Uterus (tissue), 3 donors: ENCODE measurements at regions not wholly inside any gene's neighbourhood (a gene's known extent, or its start where the extent isn't known, plus 50 kb on each side); places are given as distances from the start of the nearest gene placed in this dataset.
"Not testable (repeated sequence)": the region's sequence is repeated elsewhere in the genome, so short reads cannot be mapped to it uniquely, and the experiment has no call there.

Experiments used
- DNase-seq, 2 donors: peaks; one replicate each; pipeline ENCODE4 v3.0.0-alpha.2; 2019 to 2020
- H3K27ac ChIP-seq, 2 donors: fragments of 200-600 bp; sonication (generic); 1 replicate in 1 of 2; 2 replicates in 1 of 2; pipeline ENCODE4 v1.5.1; 2016 to 2018
- H3K27me3 ChIP-seq, 2 donors: fragments of 200-600 bp; sonication (generic); one replicate each; pipeline ENCODE4 v1.5.1; 2018 to 2019; ENCODE audit warnings: control low read depth in 1 of 2
- H3K36me3 ChIP-seq, 2 donors: fragments of 200-600 bp; sonication (generic); one replicate each; pipeline ENCODE4 v1.5.1; 2019; ENCODE audit warnings: control low read depth in 1 of 2
- H3K4me1 ChIP-seq, 2 donors: fragments of 200-600 bp; sonication (generic); one replicate each; pipeline ENCODE4 v1.5.1; 2018 to 2019; ENCODE audit warnings: control low read depth in 1 of 2
- H3K4me3 ChIP-seq, 2 donors: fragments of 200-600 bp; sonication (generic); 1 replicate in 1 of 2; 2 replicates in 1 of 2; pipeline ENCODE4 v1.5.1; 2018 to 2019; ENCODE audit warnings: mild to moderate bottlenecking in 1 of 2
- H3K9me3 ChIP-seq, 2 donors: fragments of 200-600 bp; sonication (generic); one replicate each; pipeline ENCODE4 v1.5.1; 2019; ENCODE audit warnings: control low read depth in 1 of 2
- POLR2A ChIP-seq, 2 donors: fragments of 450-650 bp; IDR thresholded peaks; one replicate each; pipeline ENCODE4 v1.6.1; 2016; ENCODE audit warnings: antibody characterized with exemption in 2 of 2, mild to moderate bottlenecking in 1 of 2, moderate library complexity in 1 of 2
- intact Hi-C: fragments of 100-400 bp; cut with DNase I; formaldehyde crosslinking; loops from one replicate; pipeline ENCODE4 v1.15.1; 2023; ENCODE audit warnings: low total_unique reads
- TF ChIP-seq, protein P1 (sequence below), 4 experiments: fragments of 200-600 bp in 2 of 4; fragments of 450-650 bp in 2 of 4; sonication (generic) in 2 of 4; IDR thresholded peaks; one replicate each; pipeline ENCODE4 v1.5.1; 2016 to 2019; ENCODE audit warnings: antibody characterized with exemption in 4 of 4, mild to moderate bottlenecking in 2 of 4, moderate library complexity in 1 of 4
- donor health status: DM: yes; HTN: yes; CAD: no.

DNA sequence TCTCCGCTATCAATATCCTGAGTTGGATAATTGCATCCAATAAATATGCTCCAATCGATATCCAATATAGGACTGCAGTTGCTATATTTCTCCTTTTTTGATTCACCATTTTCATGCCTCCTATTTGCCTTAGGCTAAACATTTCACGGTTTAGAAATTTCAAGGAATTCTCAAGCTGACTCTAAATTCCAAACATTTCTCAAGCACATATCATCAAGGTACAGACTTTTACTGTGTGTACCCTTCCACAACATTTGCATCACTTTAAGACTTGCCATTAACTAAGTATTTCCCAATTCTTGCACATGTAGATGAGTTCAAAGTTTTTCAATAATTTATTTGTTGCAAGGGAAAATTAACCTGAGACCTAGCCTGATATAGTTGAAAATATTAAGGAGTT is 795.2 kb upstream of the TMPRSS15 start:
- Histone ChIP-seq H3K36me3 (no peaks in the 10 kb centered on the region), H3K4me3 (no peak overlapping the region), H3K9me3 (no peaks in the 10 kb centered on the region), H3K27me3 (no peaks in the 10 kb centered on the region), H3K27ac (no peak overlapping the region), H3K4me1 (no peaks in the 10 kb centered on the region)
- TF ChIP-seq, protein P1, sequence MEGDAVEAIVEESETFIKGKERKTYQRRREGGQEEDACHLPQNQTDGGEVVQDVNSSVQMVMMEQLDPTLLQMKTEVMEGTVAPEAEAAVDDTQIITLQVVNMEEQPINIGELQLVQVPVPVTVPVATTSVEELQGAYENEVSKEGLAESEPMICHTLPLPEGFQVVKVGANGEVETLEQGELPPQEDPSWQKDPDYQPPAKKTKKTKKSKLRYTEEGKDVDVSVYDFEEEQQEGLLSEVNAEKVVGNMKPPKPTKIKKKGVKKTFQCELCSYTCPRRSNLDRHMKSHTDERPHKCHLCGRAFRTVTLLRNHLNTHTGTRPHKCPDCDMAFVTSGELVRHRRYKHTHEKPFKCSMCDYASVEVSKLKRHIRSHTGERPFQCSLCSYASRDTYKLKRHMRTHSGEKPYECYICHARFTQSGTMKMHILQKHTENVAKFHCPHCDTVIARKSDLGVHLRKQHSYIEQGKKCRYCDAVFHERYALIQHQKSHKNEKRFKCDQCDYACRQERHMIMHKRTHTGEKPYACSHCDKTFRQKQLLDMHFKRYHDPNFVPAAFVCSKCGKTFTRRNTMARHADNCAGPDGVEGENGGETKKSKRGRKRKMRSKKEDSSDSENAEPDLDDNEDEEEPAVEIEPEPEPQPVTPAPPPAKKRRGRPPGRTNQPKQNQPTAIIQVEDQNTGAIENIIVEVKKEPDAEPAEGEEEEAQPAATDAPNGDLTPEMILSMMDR (IDR thresholded peaks at IDR 0.05): no peak
- no peak for TF ChIP-seq POLR2A (IDR thresholded peaks at IDR 0.05)
- intact Hi-C loops: no loop called here
- no peak for DNase-seq

DNA sequence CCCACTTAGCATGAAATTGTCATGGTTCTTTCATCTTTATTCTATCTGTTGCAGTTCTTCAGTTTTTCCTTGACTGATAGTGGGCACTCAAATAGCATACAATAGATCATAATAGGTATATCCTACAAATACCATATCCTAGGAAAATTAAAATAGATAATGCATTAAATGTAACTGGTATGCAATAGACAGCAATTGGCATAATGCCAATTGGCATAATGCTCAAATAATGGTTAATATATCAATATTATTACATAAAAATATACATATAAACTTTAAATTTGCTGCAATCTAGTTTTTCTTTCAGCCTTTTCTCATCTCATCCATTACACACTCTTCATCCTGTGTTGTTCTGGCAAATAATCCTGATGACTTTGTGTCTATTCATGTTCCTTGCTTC is 814.6 kb upstream of the TMPRSS15 start:
- Histone ChIP-seq H3K9me3 (no peaks in the 10 kb centered on the region), H3K4me1 (no peaks in the 10 kb centered on the region), H3K27me3 (no peaks in the 10 kb centered on the region), H3K36me3 (no peaks in the 10 kb centered on the region), H3K27ac (no peak overlapping the region), H3K4me3 (no peak overlapping the region)
- no peak for TF ChIP-seq POLR2A (IDR thresholded peaks at IDR 0.05)
- TF ChIP-seq, protein P1 (IDR thresholded peaks at IDR 0.05): no peak
- intact Hi-C loops: no loop called here
- DNase-seq: no peak

DNA sequence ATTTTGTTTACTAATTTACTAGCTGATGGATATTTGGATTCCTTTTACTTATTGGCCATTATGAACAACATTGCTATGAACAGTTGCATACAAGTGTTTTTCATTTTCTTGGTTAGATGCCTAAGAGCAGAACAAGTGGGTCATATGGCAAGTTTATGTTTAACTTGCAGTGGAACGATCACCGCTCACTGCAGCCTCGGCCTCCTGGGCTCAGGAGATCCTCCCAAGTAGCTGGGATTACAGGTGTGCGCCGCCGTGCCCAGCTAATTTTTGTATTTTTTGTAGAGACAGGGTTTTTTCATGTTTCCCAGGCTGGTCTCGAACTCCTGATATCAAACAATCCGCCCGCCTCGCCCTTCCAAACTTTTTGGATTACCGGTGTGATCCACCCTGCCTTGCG is 820.5 kb upstream of the TMPRSS15 start:
- H3K36me3 ChIP-seq: no peaks in the 10 kb centered on the region
- intact Hi-C loops: no loop called here

DNA sequence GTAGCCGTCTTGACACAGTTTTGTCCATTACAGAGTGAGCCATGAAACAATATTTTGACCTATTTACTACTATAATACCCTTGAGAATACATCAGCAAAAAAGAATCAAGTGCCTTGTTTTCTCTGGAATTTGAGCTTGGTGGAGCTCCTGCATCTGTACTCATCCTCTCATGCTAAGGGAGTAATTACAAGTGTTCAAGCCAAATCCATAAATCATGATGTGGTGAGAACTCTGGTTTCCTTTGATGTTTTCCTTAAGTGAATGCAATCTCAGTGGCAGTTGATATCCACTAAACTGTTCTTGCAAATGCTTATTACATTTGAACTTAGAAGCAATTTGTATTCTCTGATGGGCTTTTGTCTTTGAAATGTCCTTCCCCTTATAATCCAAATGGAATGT is 824.6 kb upstream of the TMPRSS15 start:
- H3K27ac ChIP-seq: no peak overlapping the region
- no peaks in the 10 kb centered on the region for H3K4me1 ChIP-seq
- DNase-seq: no peak
- no peaks in the 10 kb centered on the region for H3K36me3 ChIP-seq
- H3K4me3 ChIP-seq: no peak overlapping the region
- TF ChIP-seq, protein P1 (IDR thresholded peaks at IDR 0.05): no peak
- TF ChIP-seq POLR2A (IDR thresholded peaks at IDR 0.05): no peak
- H3K27me3 ChIP-seq: no peaks in the 10 kb centered on the region
- intact Hi-C loops: no loop called here
- no peaks in the 10 kb centered on the region for H3K9me3 ChIP-seq

More for the DNA sequence above, 820.5 kb upstream of the TMPRSS15 start:
- TF ChIP-seq POLR2A (IDR thresholded peaks at IDR 0.05): no peak
- TF ChIP-seq, protein P1 (IDR thresholded peaks at IDR 0.05): no peak
- DNase-seq: no peak
- Histone ChIP-seq H3K27ac (no peak overlapping the region), H3K9me3 (no peaks in the 10 kb centered on the region), H3K27me3 (no peaks in the 10 kb centered on the region), H3K4me1 (no peaks in the 10 kb centered on the region), H3K4me3 (no peak overlapping the region)

DNA sequence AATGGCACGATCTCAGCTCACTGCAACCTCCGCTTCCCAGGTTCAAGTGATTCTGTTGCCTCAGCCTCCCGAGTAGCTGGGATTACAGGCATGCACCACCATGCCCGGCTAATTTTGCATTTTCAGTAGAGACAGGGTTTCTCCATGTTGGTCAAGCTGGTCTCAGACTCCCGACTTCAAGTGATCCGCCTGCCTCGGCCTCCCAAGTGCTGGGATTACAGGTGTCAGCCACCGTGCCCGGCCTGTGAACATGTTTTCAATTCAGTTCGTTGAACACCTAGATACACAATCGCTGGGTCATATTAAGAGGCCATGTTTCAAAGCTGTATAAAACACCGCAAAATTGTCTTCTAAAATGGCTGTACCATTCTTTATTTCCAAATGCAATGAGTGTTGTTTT is 830.3 kb upstream of the TMPRSS15 start:
- H3K9me3 ChIP-seq, DNase-seq, H3K27me3 ChIP-seq, H3K4me3 ChIP-seq, H3K27ac ChIP-seq, H3K36me3 ChIP-seq, intact Hi-C loops, H3K4me1 ChIP-seq: not testable (repeated sequence)

DNA sequence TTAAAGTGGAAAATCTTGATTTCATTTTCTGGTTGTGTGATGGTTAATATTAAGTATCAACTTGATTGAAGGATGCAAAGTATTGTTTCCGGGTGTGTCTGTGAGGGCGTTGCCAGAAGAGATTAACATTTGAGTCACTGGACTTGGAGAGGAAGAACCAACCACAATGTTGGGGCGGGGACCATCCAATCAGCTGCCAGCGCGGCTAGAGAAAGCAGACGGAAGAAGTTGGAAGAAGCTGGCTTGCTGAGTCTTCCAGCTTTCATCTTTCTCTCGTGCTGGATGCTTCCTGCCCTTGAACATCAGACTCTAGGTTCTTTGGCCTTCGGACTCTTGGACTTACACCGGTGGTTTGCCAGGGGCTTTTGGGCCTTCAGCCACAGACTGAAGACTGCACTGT is 832.6 kb upstream of the TMPRSS15 start:
- DNase-seq: no peak
- H3K4me3 ChIP-seq: no peak overlapping the region
- TF ChIP-seq, protein P1 (IDR thresholded peaks at IDR 0.05): no peak
- TF ChIP-seq POLR2A (IDR thresholded peaks at IDR 0.05): no peak
- H3K9me3 ChIP-seq: no peaks in the 10 kb centered on the region
- no peaks in the 10 kb centered on the region for H3K4me1 ChIP-seq
- no peaks in the 10 kb centered on the region for H3K36me3 ChIP-seq
- H3K27me3 ChIP-seq: no peaks in the 10 kb centered on the region
- H3K27ac ChIP-seq: no peak overlapping the region
- intact Hi-C loops: no loop called here
